ENCODE measurements at regions not wholly inside any gene's neighbourhood (a gene's known extent, or its start where the extent isn't known, plus 50 kb on each side); places are given as distances from the start of the nearest gene placed in this dataset.

- no peak for TF ChIP-seq CTCF (IDR thresholded peaks at IDR 0.05)
- no peak for TF ChIP-seq POLR2A (IDR thresholded peaks at IDR 0.05)
These were observed 340.4 kb downstream of the TPBG start for GRCh38 chr6:82704045-82704444.

Measured in right lobe of liver (tissue), 4 donors.